ENCODE measurements at regions not wholly inside any gene's neighbourhood (a gene's known extent, or its start where the extent isn't known, plus 50 kb on each side); places are given as distances from the start of the nearest gene placed in this dataset.

- TF ChIP-seq CTCF (IDR thresholded peaks at IDR 0.05) (no peak), POLR2A (IDR thresholded peaks at IDR 0.05) (no peak), POLR2AphosphoS5 (IDR thresholded peaks at IDR 0.05) (no peak)
These were observed 509.7 kb downstream of the SUCLG1 start for GRCh38 chr2:83949361-83949760.

Measured in breast epithelium (tissue), 3 donors.